GM12878 (cell line): ENCODE measurements at regions not wholly inside any gene's neighbourhood (a gene's known extent, or its start where the extent isn't known, plus 50 kb on each side); places are given as distances from the start of the nearest gene placed in this dataset.

Experiments
- ATAC-seq: fragments of 200-7000 bp; cut with Tn5 transposase; 3 replicates; pipeline ENCODE4 v1.9.1; 2020; ENCODE audit warnings: mild to moderate bottlenecking, moderate library complexity
- BruUV-seq: library from RNA; stranded (reverse); fragments of 400-500 nt; replicated peaks from 2 replicates; lab custom pipeline; 2021; lab: Mats Ljungman, UMichigan
- CTCF ChIA-PET: fragments of 300-600 bp; sonication (Branson Sonifier 250); formaldehyde crosslinking; extraction: SDS; loops from one replicate; lab custom pipeline; 2021; ENCODE audit warnings: inconsistent platforms; lab: Yijun Ruan, JAX
- POLR2A ChIA-PET: fragments of 350-600 bp; formaldehyde crosslinking; extraction: SDS; loops from one replicate; lab custom pipeline; 2021; ENCODE audit warnings: inconsistent platforms; lab: Charles Lee
- RAD21 ChIA-PET: fragments of 300-600 bp; sonication (Branson Sonifier 250); formaldehyde crosslinking; loops from one replicate; lab custom pipeline; 2023; ENCODE audit warnings: antibody characterized with exemption; ENCODE audit not compliant: unreplicated experiment; lab: Charles Lee
- SMC1A ChIA-PET: fragments of 300-600 bp; sonication (Branson Sonifier 250); formaldehyde crosslinking; loops from one replicate; lab custom pipeline; 2023; ENCODE audit not compliant: unreplicated experiment, uncharacterized antibody; lab: Charles Lee
- DNase-seq: peaks from one replicate; pipeline ENCODE4 v3.0.0-alpha.2; 2011; ENCODE audit warnings: low read depth, low spot score
- FAIRE-seq: peaks from 3 replicates; lab custom pipeline; 2011; peaks lifted over from hg19 to GRCh38; lab: Jason Lieb, UNC
- H2AFZ ChIP-seq: 2 replicates; pipeline ENCODE4 v1.6.0; 2011; ENCODE audit warnings: low read depth, low read length, control low read depth; ENCODE audit not compliant: control insufficient read depth
- H3K27ac ChIP-seq: 2 replicates; pipeline ENCODE4 v1.5.1; 2011; ENCODE audit warnings: control low read depth; ENCODE audit not compliant: control insufficient read depth, insufficient read depth
- H3K27me3 ChIP-seq, 2 experiments: replicated peaks in 1 of 2; 2 replicates each; pipeline versions ENCODE4 v1.6.0 to v1.6.1; 2011; ENCODE audit warnings: low read length in 1 of 2; ENCODE audit not compliant: control insufficient read depth in 2 of 2, insufficient read depth in 2 of 2
- H3K36me3 ChIP-seq, 2 experiments: 2 replicates each; pipeline ENCODE4 v1.5.1; 2011; ENCODE audit warnings: low read length in 1 of 2; ENCODE audit not compliant: control insufficient read depth in 2 of 2, insufficient read depth in 2 of 2
- H3K4me1 ChIP-seq: 2 replicates; pipeline ENCODE4 v1.6.1; 2011; ENCODE audit warnings: mild to moderate bottlenecking, low read length, moderate library complexity, mixed read lengths; ENCODE audit not compliant: control insufficient read depth, insufficient read depth
- H3K4me2 ChIP-seq: 2 replicates; pipeline ENCODE4 v1.6.0; 2011; ENCODE audit warnings: control low read depth; ENCODE audit not compliant: control insufficient read depth, insufficient read depth
- H3K4me3 ChIP-seq: fragments of 200-600 bp; sonication (generic); 2 replicates; pipeline ENCODE4 v1.5.1; 2016
- H3K79me2 ChIP-seq: 2 replicates; pipeline ENCODE4 v1.6.0; 2011; ENCODE audit warnings: low read length; ENCODE audit not compliant: control insufficient read depth, insufficient read depth
- H3K9ac ChIP-seq: 2 replicates; pipeline ENCODE4 v1.8.0; 2011; ENCODE audit warnings: low read length, control low read depth, mixed read lengths; ENCODE audit not compliant: control insufficient read depth, insufficient read depth
- H3K9me3 ChIP-seq: replicated peaks from 3 replicates; pipeline ENCODE4 v1.5.1; 2011; ENCODE audit warnings: mild to moderate bottlenecking, low read length; ENCODE audit not compliant: control insufficient read depth, insufficient read depth
- H4K20me1 ChIP-seq: 2 replicates; pipeline ENCODE4 v1.6.0; 2011; ENCODE audit not compliant: control insufficient read depth, insufficient read depth
- CEBPB ChIP-seq, 2 experiments: fragments of 150-350 bp in 1 of 2; IDR thresholded peaks; 2 replicates each; pipeline ENCODE4 v1.6.1; 2012 to 2014; ENCODE audit warnings: low read depth in 2 of 2, low read length in 2 of 2, borderline replicate concordance in 1 of 2, inconsistent platforms in 1 of 2
- IRF5 ChIP-seq: fragments of 450-650 bp; IDR thresholded peaks from 2 replicates; pipeline ENCODE4 v1.6.1; 2017; ENCODE audit warnings: borderline replicate concordance
- JUND ChIP-seq: IDR thresholded peaks from 2 replicates; pipeline ENCODE4 v1.6.1; 2012; ENCODE audit warnings: low read depth, mild to moderate bottlenecking, low read length, improper control_type of control experiment, moderate library complexity
- KLF5 ChIP-seq: fragments of 450-650 bp; IDR thresholded peaks from 2 replicates; pipeline ENCODE4 v1.6.1; 2014; ENCODE audit warnings: mild to moderate bottlenecking; ENCODE audit not compliant: partially characterized antibody
- LARP7 ChIP-seq: fragments of 450-650 bp; IDR thresholded peaks from 2 replicates; pipeline ENCODE4 v1.6.1; 2017; ENCODE audit warnings: mild to moderate bottlenecking
- MYC ChIP-seq: IDR thresholded peaks from 2 replicates; pipeline ENCODE4 v1.6.1; 2011; ENCODE audit warnings: mild to moderate bottlenecking, low read length, moderate library complexity, inconsistent platforms; ENCODE audit not compliant: insufficient read depth, insufficient replicate concordance, insufficient read length, severe bottlenecking
- NR2C2 ChIP-seq: IDR thresholded peaks from 2 replicates; pipeline ENCODE4 v1.6.1; 2011; ENCODE audit warnings: borderline replicate concordance, low read depth; ENCODE audit not compliant: control insufficient read depth, insufficient read length
- POLR2AphosphoS5 ChIP-seq: IDR thresholded peaks from 2 replicates; pipeline ENCODE4 v1.6.1; 2011; ENCODE audit warnings: mild to moderate bottlenecking, low read length, inconsistent platforms
- YBX1 ChIP-seq: fragments of 450-650 bp; IDR thresholded peaks from 2 replicates; pipeline ENCODE4 v1.6.1; 2016; ENCODE audit warnings: antibody characterized with exemption
- ZNF687 ChIP-seq: fragments of 450-650 bp; IDR thresholded peaks from 2 replicates; pipeline ENCODE4 v1.6.1; 2017; ENCODE audit warnings: mild to moderate bottlenecking, moderate library complexity
- WGBS: methylation state at CpG from one replicate; pipeline ENCODE4 v1.1.6; 2016; ENCODE audit warnings: low lambda C conversion rate; ENCODE audit not compliant: insufficient replicate concordance, insufficient coverage; ENCODE audit errors: missing lambda C conversion rate; 5-methylcytosine and 5-hydroxymethylcytosine counted together
- in situ Hi-C: fragments of 300-500 bp; cut with MboI; formaldehyde crosslinking; loops from 9 replicates; pipeline ENCODE4 v1.14.3; 2018; ENCODE audit warnings: mixed read lengths
- intact Hi-C: fragments of 100-400 bp; cut with micrococcal nuclease; formaldehyde crosslinking; loops from one replicate; pipeline ENCODE4 v1.14.2; 2022; ENCODE audit not compliant: unreplicated experiment

GRCh38 chr2:175490360-175490791 is 308.9 kb upstream of the ATP5MC3 start:
- POLR2A ChIA-PET = no interaction called here

More at GRCh38 chr2:175490360-175490791, 308.9 kb upstream of the ATP5MC3 start:
- FAIRE-seq (no peak), DNase-seq (no peak), ATAC-seq (no peak)
- Histone ChIP-seq H2AFZ (no peak overlapping the region), H3K4me2 (no peak overlapping the region), H3K79me2 (no peaks in the 10 kb centered on the region), H3K9ac (no peak overlapping the region), H3K27ac (no peak overlapping the region), H4K20me1 (no peaks in the 10 kb centered on the region), H3K4me3 (no peak overlapping the region), H3K36me3 (no peaks in the 10 kb centered on the region), H3K27me3 (no peaks in the 10 kb centered on the region; a peak in 1 of 4 replicates), H3K4me1 (no peaks in the 10 kb centered on the region), H3K9me3 (no peaks in the 10 kb centered on the region)
- SMC1A ChIA-PET = no interaction called here
- 6% methylated on average over 4 of the region's 4 CpGs for WGBS
- BruUV-seq = no TSS peak
- TF ChIP-seq NR2C2 (no peak), POLR2AphosphoS5 (no peak), JUND (no peak), YBX1 (no peak), IRF5 (no peak), MYC (no peak), KLF5 (no peak), CEBPB (IDR thresholded peaks at IDR 0.05; ENCODE audit: borderline replicate concordance in 1 of 2, low read depth in 2 of 2, low read length in 2 of 2) (no peak), ZNF687 (no peak), LARP7 (no peak)
- in situ Hi-C loops (no loop called here), intact Hi-C loops (no loop called here)
- CTCF ChIA-PET = no interaction called here
- RAD21 ChIA-PET = no interaction called here
